ENCODE measurements at regions not wholly inside any gene's neighbourhood (a gene's known extent, or its start where the extent isn't known, plus 50 kb on each side); places are given as distances from the start of the nearest gene placed in this dataset.

GRCh38 chr4:141580523-141580922 is 55.9 kb upstream of the IL15 start:
- DNase-seq (ENCODE audit: low read depth, low spot score): no peak
- in situ Hi-C loops (cut with HindIII; ENCODE audit: low pct_unique_long_range_greater_than_20kb, low sequenced_read_pairs): no loop called here

Measured in SK-MEL-5 (cell line).